GM12878 (cell line): ENCODE measurements at regions not wholly inside any gene's neighbourhood (a gene's known extent, or its start where the extent isn't known, plus 50 kb on each side); places are given as distances from the start of the nearest gene placed in this dataset.

Experiments used
- ATAC-seq: fragments of 200-7000 bp; cut with Tn5 transposase; 3 replicates; pipeline ENCODE4 v1.9.1; 2020; ENCODE audit warnings: mild to moderate bottlenecking, moderate library complexity
- BruUV-seq: library from RNA; stranded (reverse); fragments of 400-500 nt; replicated peaks from 2 replicates; lab custom pipeline; 2021; lab: Mats Ljungman, UMichigan
- CTCF ChIA-PET: fragments of 300-600 bp; sonication (Branson Sonifier 250); formaldehyde crosslinking; extraction: SDS; loops from one replicate; lab custom pipeline; 2021; ENCODE audit warnings: inconsistent platforms; lab: Yijun Ruan, JAX
- POLR2A ChIA-PET: fragments of 350-600 bp; formaldehyde crosslinking; extraction: SDS; loops from one replicate; lab custom pipeline; 2021; ENCODE audit warnings: inconsistent platforms; lab: Charles Lee
- RAD21 ChIA-PET: fragments of 300-600 bp; sonication (Branson Sonifier 250); formaldehyde crosslinking; loops from one replicate; lab custom pipeline; 2023; ENCODE audit warnings: antibody characterized with exemption; ENCODE audit not compliant: unreplicated experiment; lab: Charles Lee
- SMC1A ChIA-PET: fragments of 300-600 bp; sonication (Branson Sonifier 250); formaldehyde crosslinking; loops from one replicate; lab custom pipeline; 2023; ENCODE audit not compliant: unreplicated experiment, uncharacterized antibody; lab: Charles Lee
- DNase-seq: peaks from one replicate; pipeline ENCODE4 v3.0.0-alpha.2; 2011; ENCODE audit warnings: low read depth, low spot score
- FAIRE-seq: peaks from 3 replicates; lab custom pipeline; 2011; peaks lifted over from hg19 to GRCh38; lab: Jason Lieb, UNC
- H2AFZ ChIP-seq: 2 replicates; pipeline ENCODE4 v1.6.0; 2011; ENCODE audit warnings: low read depth, low read length, control low read depth; ENCODE audit not compliant: control insufficient read depth
- H3K27ac ChIP-seq: 2 replicates; pipeline ENCODE4 v1.5.1; 2011; ENCODE audit warnings: control low read depth; ENCODE audit not compliant: control insufficient read depth, insufficient read depth
- H3K27me3 ChIP-seq, 2 experiments: replicated peaks in 1 of 2; 2 replicates each; pipeline versions ENCODE4 v1.6.0 to v1.6.1; 2011; ENCODE audit warnings: low read length in 1 of 2; ENCODE audit not compliant: control insufficient read depth in 2 of 2, insufficient read depth in 2 of 2
- H3K36me3 ChIP-seq, 2 experiments: 2 replicates each; pipeline ENCODE4 v1.5.1; 2011; ENCODE audit warnings: low read length in 1 of 2; ENCODE audit not compliant: control insufficient read depth in 2 of 2, insufficient read depth in 2 of 2
- H3K4me1 ChIP-seq: 2 replicates; pipeline ENCODE4 v1.6.1; 2011; ENCODE audit warnings: mild to moderate bottlenecking, low read length, moderate library complexity, mixed read lengths; ENCODE audit not compliant: control insufficient read depth, insufficient read depth
- H3K4me2 ChIP-seq: 2 replicates; pipeline ENCODE4 v1.6.0; 2011; ENCODE audit warnings: control low read depth; ENCODE audit not compliant: control insufficient read depth, insufficient read depth
- H3K4me3 ChIP-seq: fragments of 200-600 bp; sonication (generic); 2 replicates; pipeline ENCODE4 v1.5.1; 2016
- H3K79me2 ChIP-seq: 2 replicates; pipeline ENCODE4 v1.6.0; 2011; ENCODE audit warnings: low read length; ENCODE audit not compliant: control insufficient read depth, insufficient read depth
- H3K9ac ChIP-seq: 2 replicates; pipeline ENCODE4 v1.8.0; 2011; ENCODE audit warnings: low read length, control low read depth, mixed read lengths; ENCODE audit not compliant: control insufficient read depth, insufficient read depth
- H3K9me3 ChIP-seq: replicated peaks from 3 replicates; pipeline ENCODE4 v1.5.1; 2011; ENCODE audit warnings: mild to moderate bottlenecking, low read length; ENCODE audit not compliant: control insufficient read depth, insufficient read depth
- H4K20me1 ChIP-seq: 2 replicates; pipeline ENCODE4 v1.6.0; 2011; ENCODE audit not compliant: control insufficient read depth, insufficient read depth
- BACH1 ChIP-seq: fragments of 450-650 bp; IDR thresholded peaks from 2 replicates; pipeline ENCODE4 v1.6.1; 2017; ENCODE audit warnings: mild to moderate bottlenecking, borderline replicate concordance
- KDM1A ChIP-seq: fragments of 200-600 bp; sonication (generic); IDR thresholded peaks from 2 replicates; pipeline ENCODE4 v1.6.1; 2016; ENCODE audit warnings: borderline replicate concordance
- MXI1 ChIP-seq: fragments of 150-350 bp; IDR thresholded peaks from 2 replicates; pipeline ENCODE4 v1.6.1; 2011; ENCODE audit warnings: low read depth, mild to moderate bottlenecking, inconsistent platforms, low read length, improper control_type of control experiment
- NR2C2 ChIP-seq: IDR thresholded peaks from 2 replicates; pipeline ENCODE4 v1.6.1; 2011; ENCODE audit warnings: borderline replicate concordance, low read depth; ENCODE audit not compliant: control insufficient read depth, insufficient read length
- SPI1 ChIP-seq: IDR thresholded peaks from 2 replicates; pipeline ENCODE4 v1.6.1; 2011; ENCODE audit warnings: low read depth, mild to moderate bottlenecking, low read length, moderate library complexity, borderline replicate concordance; ENCODE audit not compliant: insufficient read depth
- ZBTB4 ChIP-seq: fragments of 450-650 bp; formaldehyde crosslinking; IDR thresholded peaks from 2 replicates; pipeline ENCODE4 v1.4.0; 2022; ENCODE audit warnings: mild to moderate bottlenecking, moderate library complexity
- WGBS: methylation state at CpG from one replicate; pipeline ENCODE4 v1.1.6; 2016; ENCODE audit warnings: low lambda C conversion rate; ENCODE audit not compliant: insufficient replicate concordance, insufficient coverage; ENCODE audit errors: missing lambda C conversion rate; 5-methylcytosine and 5-hydroxymethylcytosine counted together
- in situ Hi-C: fragments of 300-500 bp; cut with MboI; formaldehyde crosslinking; loops from 9 replicates; pipeline ENCODE4 v1.14.3; 2018; ENCODE audit warnings: mixed read lengths
- intact Hi-C: fragments of 100-400 bp; cut with micrococcal nuclease; formaldehyde crosslinking; loops from one replicate; pipeline ENCODE4 v1.14.2; 2022; ENCODE audit not compliant: unreplicated experiment
- TF ChIP-seq, protein P1 (sequence below): fragments of 150-350 bp; IDR thresholded peaks from 2 replicates; pipeline ENCODE4 v1.6.1; 2016; ENCODE audit warnings: low read depth, low read length
- TF ChIP-seq, protein P2 (sequence below): fragments of 150-350 bp; IDR thresholded peaks from 2 replicates; pipeline ENCODE4 v1.6.1; 2014; ENCODE audit warnings: mild to moderate bottlenecking, low read depth, low read length

DNA sequence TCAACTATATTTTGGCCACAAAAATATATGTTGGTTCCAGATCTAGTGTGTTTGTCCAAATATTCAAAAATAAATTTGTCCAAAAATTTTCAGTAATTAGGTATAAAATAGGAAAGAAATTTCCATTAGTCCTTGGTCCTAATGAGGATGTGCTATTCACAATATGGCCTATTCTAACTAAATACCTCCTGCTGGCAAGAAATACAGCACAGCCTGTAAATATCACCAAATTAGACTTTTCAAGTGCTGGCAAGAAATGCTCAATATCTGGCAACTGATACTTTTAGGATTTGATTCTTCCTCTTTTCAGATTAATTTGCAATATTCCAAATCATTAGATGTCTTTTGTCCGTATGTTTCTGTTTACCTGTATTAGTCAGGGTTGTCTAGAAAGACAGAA lies 1446.2 kb downstream of the LRFN5 start:
- no peaks in the 10 kb centered on the region for H3K36me3 ChIP-seq
- no peak for FAIRE-seq
- H3K9me3 ChIP-seq, result no peaks in the 10 kb centered on the region
- no peaks in the 10 kb centered on the region for H4K20me1 ChIP-seq
- H3K4me1 ChIP-seq, result no peaks in the 10 kb centered on the region
- H3K4me3 ChIP-seq, result no peak overlapping the region
- intact Hi-C loops (no loop called here), in situ Hi-C loops (no loop called here)
- no peak overlapping the region for H3K27ac ChIP-seq
- CTCF ChIA-PET, result no interaction called here
- no TSS peak for BruUV-seq
- POLR2A ChIA-PET, result no interaction called here
- no peaks in the 10 kb centered on the region for H3K79me2 ChIP-seq
- H2AFZ ChIP-seq, result no peak overlapping the region
- H3K9ac ChIP-seq, result no peak overlapping the region
- RAD21 ChIA-PET, result no interaction called here
- SMC1A ChIA-PET, result no interaction called here
- TF ChIP-seq NR2C2, result no peak
- TF ChIP-seq, protein P1, sequence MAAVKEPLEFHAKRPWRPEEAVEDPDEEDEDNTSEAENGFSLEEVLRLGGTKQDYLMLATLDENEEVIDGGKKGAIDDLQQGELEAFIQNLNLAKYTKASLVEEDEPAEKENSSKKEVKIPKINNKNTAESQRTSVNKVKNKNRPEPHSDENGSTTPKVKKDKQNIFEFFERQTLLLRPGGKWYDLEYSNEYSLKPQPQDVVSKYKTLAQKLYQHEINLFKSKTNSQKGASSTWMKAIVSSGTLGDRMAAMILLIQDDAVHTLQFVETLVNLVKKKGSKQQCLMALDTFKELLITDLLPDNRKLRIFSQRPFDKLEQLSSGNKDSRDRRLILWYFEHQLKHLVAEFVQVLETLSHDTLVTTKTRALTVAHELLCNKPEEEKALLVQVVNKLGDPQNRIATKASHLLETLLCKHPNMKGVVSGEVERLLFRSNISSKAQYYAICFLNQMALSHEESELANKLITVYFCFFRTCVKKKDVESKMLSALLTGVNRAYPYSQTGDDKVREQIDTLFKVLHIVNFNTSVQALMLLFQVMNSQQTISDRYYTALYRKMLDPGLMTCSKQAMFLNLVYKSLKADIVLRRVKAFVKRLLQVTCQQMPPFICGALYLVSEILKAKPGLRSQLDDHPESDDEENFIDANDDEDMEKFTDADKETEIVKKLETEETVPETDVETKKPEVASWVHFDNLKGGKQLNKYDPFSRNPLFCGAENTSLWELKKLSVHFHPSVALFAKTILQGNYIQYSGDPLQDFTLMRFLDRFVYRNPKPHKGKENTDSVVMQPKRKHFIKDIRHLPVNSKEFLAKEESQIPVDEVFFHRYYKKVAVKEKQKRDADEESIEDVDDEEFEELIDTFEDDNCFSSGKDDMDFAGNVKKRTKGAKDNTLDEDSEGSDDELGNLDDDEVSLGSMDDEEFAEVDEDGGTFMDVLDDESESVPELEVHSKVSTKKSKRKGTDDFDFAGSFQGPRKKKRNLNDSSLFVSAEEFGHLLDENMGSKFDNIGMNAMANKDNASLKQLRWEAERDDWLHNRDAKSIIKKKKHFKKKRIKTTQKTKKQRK, result no peak
- TF ChIP-seq SPI1, result no peak
- no peak for TF ChIP-seq MXI1
- TF ChIP-seq BACH1, result no peak
- no peak for TF ChIP-seq ZBTB4 (CRISPR knock-in tag)
- TF ChIP-seq, protein P2, sequence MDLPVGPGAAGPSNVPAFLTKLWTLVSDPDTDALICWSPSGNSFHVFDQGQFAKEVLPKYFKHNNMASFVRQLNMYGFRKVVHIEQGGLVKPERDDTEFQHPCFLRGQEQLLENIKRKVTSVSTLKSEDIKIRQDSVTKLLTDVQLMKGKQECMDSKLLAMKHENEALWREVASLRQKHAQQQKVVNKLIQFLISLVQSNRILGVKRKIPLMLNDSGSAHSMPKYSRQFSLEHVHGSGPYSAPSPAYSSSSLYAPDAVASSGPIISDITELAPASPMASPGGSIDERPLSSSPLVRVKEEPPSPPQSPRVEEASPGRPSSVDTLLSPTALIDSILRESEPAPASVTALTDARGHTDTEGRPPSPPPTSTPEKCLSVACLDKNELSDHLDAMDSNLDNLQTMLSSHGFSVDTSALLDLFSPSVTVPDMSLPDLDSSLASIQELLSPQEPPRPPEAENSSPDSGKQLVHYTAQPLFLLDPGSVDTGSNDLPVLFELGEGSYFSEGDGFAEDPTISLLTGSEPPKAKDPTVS, result no peak
- TF ChIP-seq KDM1A, result no peak
- no peak for ATAC-seq
- no peak for DNase-seq
- 64% methylated on average over 1 of the region's 1 CpG for WGBS
- H3K4me2 ChIP-seq, result no peak overlapping the region
- no peaks in the 10 kb centered on the region for H3K27me3 ChIP-seq
